HUDEP-2 (cell line): ENCODE measurements at regions not wholly inside any gene's neighbourhood (a gene's known extent, or its start where the extent isn't known, plus 50 kb on each side); places are given as distances from the start of the nearest gene placed in this dataset.

ENCODE experiments used
- DNase-seq, 76 experiments: peaks; one replicate each; lab custom pipeline; 2025; ENCODE audit not compliant: unreplicated experiment in 76 of 76; lab: John Stamatoyannopoulos, UW

DNA sequence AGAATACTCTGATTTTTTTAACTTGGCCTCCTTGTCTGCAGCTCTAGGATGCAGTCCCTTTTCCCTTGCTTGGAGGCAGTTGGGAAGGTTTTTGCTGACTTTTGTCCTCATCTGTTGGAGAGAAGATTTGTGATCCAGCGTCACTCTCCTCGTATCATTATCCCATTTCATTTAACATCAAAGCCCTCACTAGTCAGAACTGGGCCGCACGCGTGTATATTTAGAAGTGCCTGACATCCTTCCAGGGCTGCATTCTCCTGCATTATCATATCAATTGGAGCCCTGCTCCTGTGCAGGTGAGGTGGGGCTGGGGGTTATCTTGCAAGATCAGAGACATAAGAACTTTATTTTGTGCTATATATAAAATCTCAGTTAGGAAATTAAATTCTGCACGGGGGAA is 435.1 kb upstream of the HS6ST1 start:
- DNase-seq = no peak

- no peak for DNase-seq
These were observed 435.6 kb upstream of the HS6ST1 start for GRCh38 chr2:128754246-128754724.

DNA sequence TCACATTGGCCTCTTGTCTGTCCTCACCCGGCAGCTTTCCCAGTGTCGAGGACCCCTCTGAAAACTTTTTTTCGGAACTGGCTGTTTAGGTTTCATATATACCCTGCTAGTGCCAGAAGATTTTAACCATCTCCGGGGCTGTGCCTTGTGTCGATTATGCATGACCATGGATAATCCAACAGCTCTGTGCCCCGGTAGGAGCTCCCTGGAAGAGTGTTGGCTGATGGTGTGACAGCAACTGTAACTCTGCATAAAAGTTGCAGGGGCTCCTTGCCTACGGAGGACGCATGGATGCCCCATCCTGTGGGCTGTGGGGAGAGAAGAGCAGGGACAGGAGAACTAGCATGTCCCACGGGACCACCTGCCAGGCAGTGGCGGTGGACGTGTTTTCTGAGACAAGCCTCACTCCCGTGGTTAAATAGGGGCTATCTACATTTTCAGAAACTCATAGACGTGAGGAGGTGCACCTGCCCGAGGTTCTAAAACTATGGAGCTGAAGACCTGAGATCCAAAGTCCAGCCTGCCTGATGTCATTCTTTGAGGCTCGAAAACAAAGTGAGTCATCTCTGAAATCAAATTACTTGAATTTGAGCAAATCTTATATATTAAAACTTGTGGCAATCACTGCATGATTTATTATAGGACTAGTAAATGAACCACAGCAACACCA is 437.2 kb upstream of the HS6ST1 start:
- no peak for DNase-seq

GRCh38 chr2:128756365-128756717 is 437.7 kb upstream of the HS6ST1 start:
- DNase-seq = no peak

DNA sequence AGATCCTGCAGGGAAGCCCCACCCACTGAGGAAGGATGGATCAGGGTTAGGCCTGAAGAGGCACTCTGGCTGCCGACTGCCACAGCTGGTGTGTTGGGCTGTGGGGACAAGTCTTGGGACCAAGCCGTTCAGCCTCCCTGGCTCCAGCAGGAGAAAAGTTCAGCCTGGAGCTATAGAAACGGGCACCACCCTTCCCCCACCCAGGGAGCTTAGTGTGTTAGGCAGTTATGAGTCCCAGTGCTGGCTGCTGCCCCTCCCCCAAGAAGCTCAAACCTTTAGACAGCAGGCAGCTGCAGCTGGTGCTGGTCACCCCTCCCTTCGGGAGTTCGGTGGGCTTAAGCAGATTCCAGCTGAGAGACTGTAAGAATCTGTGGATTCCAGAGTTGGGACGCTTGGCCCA is 447.1 kb upstream of the HS6ST1 start:
- DNase-seq = no peak

GRCh38 chr2:128768041-128768440 is 449.4 kb upstream of the HS6ST1 start:
- no peak for DNase-seq

- DNase-seq = no peak
These were observed 450.9 kb upstream of the HS6ST1 start for GRCh38 chr2:128769457-128770142.

- no peak for DNase-seq
These were observed 451.7 kb upstream of the HS6ST1 start for GRCh38 chr2:128770143-128771085.

DNA sequence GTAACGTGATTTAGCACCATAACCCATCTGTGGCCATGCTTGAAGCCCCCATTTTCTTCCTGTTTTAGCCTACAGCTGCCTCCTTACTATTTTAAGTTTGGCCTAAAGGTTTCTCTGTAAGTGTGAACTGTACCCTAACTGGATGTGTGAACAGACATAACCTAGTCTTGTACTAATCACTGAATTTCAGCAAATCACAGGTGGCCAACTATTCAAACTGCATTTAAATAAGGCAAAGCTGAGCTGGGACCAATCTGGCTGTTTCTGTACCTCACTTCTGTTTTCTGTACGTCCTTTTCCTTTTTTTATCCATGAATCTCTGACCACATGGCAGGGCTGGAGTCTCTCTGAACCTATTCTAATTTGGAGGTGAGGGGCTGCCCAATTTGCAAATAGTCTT is 452.7 kb upstream of the HS6ST1 start:
- no peak for DNase-seq

- no peak for DNase-seq
These were observed 454.0 kb upstream of the HS6ST1 start for GRCh38 chr2:128772671-128773070.

DNA sequence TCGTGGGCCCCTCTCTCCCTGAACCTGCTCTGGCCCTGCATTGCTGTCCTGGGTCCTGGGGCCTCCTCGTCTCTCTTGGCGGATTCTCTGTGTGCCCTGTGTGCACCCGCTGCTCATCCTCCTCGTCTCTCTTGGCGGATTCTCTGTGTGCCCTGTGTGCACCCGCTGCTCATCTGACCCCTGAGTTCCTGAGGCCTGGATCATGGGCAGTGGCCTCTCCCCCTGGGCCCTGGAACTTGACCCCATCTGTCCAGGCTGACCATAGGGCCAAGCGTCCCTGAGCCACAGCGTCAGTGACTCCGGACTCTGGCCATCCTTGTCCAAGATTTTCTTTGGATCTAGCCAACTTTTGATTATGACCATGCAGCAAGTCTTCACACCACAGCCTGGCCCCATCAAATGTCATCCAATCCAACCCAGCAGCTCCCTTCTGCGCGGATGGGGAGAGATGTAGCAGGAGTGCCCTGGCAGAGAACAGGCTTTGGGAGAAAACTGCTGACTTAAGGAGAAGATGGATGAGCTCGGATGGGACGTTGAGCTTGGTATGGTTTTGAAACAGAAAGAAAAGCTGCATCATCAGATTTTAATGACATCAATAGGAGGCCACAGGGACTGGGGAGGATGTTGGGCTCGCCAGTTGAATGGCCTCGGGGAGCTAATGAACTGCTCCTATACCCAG is 455.1 kb upstream of the HS6ST1 start:
- no peak for DNase-seq

GRCh38 chr2:128774320-128775216 is 455.9 kb upstream of the HS6ST1 start:
- no peak for DNase-seq

GRCh38 chr2:128775217-128775913 is 456.7 kb upstream of the HS6ST1 start:
- DNase-seq = no peak

DNA sequence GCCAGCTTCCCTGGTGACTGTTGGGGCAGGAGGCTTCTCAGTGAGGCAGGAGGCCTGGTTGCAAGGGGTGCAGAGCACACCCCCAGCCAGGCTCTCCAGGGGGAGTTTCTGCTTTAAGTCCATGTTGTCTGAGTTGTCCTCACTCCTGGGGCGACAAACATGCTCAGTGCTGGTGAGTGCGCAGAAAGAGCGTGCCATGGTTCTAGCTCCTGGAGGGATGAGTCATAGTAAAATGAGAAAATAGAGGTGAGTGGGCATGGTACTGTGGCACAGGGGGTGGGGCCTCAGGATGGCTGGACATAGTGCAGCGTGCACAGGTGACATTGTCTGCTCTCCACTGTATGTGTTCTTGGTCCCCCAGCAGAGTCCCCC is 457.2 kb upstream of the HS6ST1 start:
- no peak for DNase-seq

DNA sequence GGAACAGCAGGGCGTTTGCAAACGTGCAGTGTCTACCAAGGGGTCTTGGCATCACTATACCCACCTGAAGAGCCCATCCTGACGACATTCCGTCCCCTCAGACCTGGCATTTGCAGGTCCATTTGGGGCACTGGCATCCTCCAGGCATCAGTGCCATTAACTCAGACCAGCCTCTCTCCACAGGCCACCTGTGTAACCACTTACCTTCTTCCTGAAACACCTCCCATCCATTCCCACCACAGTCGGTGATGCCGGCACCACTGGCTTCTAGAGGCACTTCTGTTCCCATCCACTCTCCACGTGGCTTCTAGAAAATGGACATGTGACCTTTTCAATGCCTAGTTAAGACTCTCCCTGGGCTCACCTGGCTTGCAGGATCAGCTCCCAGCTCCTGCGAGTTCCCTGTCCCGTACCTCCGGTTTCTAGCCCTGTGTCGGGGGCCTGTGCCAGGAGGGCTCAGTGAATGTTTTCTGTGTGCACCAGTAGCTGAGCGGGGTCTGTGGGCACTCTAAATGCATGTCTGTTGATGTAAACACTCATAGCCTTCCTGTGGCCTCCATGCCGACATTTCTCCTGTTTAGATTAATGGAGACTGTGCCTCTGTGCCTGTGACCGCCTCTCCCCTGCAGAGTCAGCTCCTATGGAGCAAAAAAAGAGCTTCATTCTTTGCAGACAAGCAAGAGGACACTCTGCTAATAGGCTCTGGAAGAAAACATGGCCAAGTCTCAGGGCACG is 458.0 kb upstream of the HS6ST1 start:
- no peak for DNase-seq

DNA sequence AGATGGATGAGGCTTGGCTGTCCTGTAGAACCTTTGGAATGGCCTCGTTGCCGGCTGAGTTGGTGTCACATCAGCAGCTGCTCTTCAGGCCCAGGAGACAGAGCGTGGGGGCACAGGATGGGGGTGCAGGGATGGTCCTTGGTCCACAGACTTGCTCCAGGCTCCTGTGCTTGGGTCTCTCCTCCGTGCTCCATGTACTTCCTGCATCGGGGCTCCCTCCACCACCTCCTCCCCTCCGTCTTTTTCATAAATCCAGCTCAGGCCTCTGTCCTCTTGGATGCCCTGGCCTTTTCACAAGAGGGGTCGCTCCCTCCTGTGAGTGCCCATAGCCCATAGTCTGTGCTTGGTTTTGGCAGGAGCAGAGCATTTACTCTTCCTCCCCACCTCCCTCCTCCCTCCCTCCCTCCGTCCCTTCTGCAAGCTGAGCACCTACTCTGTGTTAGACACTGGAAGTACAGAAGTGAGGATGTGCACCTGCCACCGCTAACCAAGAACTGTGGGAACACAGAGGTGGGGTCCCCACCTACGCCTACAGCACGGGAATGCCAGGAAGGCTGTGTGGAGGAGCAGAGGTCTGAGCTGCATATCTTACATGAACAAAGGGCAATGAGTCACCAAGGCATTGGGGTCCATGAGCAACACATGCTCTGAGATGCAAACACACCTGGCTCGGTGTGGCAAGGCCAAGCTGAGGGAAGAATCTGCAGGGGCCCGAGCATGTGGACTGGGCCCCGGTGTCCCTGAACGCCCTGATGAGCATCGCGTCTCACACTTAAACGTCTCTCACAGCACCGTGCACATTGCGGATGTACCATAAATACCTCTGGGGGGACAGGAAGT is 458.7 kb upstream of the HS6ST1 start:
- no peak for DNase-seq

- no peak for DNase-seq
These were observed 460.2 kb upstream of the HS6ST1 start for GRCh38 chr2:128778843-128779242.
